NCI-H146 treated with DMSO at 0.1 percent for 48 hours (cell line): ENCODE measurements at regions not wholly inside any gene's neighbourhood (a gene's known extent, or its start where the extent isn't known, plus 50 kb on each side); places are given as distances from the start of the nearest gene placed in this dataset.

Experiments used
- DNase-seq: peaks from one replicate; lab custom pipeline; 2025; ENCODE audit not compliant: unreplicated experiment; lab: John Stamatoyannopoulos, UW

GRCh38 chr10:21264271-21264670, 261.2 kb downstream of the SKIDA1 start:
- DNase-seq: no peak

- DNase-seq: no peak
Measured at GRCh38 chr10:21263839-21264238, 261.6 kb downstream of the SKIDA1 start.

- no peak for DNase-seq
Measured at GRCh38 chr10:21263263-21263803, 262.1 kb downstream of the SKIDA1 start.

GRCh38 chr10:21261842-21262294, 263.6 kb downstream of the SKIDA1 start:
- peak; percentile 44 for DNase-seq

- DNase-seq: no peak
Measured at GRCh38 chr10:21260506-21261149, 264.9 kb downstream of the SKIDA1 start.

DNA sequence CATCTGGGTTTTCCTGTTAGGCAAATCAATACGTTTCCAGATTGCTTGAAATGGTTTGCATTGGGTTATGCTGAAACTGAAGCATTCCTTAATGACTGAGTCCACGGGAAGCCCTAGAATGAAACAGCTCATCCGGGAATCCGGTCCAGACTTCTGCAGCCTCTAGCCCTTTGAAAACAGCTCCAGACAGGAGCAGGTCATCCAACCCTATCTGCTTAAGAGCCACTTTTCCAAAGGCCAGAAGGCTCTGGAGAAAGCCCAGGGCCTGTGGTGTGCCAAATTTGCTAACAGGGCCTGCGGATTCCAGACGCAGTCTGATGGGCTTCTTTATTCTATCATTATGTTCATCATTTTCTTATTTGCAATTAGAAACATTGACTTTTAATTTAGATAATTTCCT, 265.4 kb downstream of the SKIDA1 start:
- DNase-seq: no peak

- no peak for DNase-seq
Measured at GRCh38 chr10:21257919-21258318, 267.6 kb downstream of the SKIDA1 start.

DNA sequence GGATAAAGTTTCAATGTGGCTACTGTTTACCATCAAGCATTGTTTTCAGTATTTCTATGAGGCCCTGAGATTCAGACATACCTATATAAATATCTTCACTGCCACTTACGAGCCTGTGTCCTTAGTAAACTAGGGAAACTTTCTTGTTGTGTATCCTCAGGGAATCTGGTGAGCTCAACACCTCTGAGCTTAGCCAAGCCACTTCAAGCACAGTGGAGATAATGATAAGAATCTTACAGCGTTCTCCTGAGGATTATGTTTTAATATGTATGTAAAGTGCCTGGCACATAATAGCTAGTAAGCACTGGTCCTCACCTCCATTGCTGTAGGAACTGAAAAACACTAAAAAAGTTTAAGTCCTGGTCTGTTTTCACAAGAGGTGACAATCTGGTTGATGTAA, 268.3 kb downstream of the SKIDA1 start:
- no peak for DNase-seq

DNA sequence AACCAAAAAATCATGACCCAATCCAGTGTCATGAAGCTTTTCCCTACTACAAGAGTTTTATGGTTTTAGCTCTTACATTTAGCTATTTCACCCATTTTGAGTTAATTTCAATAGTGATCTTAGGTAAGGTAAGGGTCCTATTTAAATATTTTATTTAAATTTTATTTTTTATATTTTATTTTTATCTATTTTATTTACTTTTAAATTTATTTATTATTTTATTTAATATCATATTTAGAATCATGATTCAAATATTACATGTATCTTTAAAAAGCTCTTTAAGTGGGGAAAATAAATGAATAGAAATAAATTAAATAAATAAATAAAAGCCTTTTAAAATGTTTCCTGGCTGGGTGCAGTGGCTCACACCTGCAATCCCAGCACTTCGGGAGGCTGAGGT, 276.0 kb downstream of the SKIDA1 start:
- DNase-seq: no peak

DNA sequence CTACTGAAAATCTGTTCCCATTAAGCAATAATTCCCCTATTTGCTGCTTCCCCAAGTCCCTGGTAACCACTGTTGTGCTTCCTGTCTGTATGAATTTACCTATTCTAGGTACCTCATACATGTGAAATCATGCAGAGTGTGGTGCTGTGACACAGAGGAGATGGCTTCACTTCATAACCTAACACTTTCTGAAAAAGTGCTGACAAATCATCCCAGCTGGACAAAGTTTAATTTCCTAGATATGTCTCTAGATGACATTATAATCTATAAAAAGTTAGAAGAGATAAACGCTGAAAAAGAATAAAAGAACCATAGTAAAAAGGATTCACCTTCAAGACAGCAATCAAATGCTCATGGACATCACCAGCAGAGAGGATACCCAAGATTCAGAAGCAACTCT, 277.9 kb downstream of the SKIDA1 start:
- no peak for DNase-seq

DNA sequence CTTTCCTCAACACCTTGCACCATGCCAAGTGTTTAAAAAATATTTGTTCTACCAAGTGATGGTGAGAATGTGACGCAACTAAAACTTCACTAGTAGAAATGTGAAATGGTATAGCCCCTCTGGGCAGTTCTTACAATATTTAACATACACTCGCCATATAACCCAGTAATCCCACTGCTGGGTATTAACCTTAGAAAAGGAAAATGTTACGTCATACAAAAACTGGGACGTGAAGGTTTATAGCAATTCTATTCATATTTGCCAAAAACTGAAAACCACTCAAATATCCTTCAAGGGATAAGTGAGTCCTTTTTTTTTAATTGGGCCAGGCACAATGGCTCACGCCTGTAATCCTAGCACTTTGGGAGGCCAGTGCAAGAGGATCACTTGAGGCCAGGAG, 279.3 kb downstream of the SKIDA1 start:
- no peak for DNase-seq

- no peak for DNase-seq
Measured at GRCh38 chr10:21243748-21244257, 281.7 kb downstream of the SKIDA1 start.

GRCh38 chr10:21242915-21243314, 282.6 kb downstream of the SKIDA1 start:
- no peak for DNase-seq

DNA sequence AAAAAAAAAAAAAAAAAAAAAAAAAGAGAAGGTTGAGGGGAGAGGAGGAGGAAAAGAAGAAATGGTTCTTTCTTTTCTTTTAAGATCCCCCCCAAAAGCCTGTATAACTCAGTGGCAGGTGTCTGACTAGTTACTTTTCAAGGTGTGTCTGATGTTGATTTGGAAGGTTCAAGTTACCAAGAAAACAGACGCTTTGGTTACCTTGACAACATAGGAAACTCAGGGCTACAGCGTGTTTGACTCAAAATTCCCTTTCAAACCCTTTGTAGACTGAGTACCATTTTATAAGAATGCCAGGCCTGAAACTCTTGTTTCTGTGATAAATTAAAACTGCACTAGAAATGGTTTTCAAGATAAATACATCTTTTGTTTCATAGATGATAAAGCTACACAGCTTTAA, 286.8 kb downstream of the SKIDA1 start:
- peak; percentile 95 for DNase-seq

DNA sequence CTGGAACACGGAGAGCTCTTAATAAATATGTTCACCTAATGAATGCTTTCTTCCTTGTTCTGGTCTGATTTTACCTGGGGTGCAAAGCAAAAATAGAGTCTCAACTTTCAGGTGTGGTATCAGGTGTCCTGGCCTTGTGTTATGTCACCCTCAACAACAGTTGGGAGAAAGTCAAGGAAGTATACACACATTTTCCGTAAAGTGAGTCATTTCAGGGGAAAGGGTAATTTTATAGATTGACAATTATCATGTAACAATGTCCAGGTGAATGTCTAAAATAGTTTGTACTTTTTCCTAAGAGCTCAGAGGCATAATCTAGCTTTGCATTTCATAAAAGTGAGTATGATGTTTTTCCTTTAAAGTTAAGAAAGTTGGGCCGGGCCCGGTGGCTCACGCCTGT, 287.4 kb downstream of the SKIDA1 start:
- DNase-seq: peak; percentile 52

- DNase-seq: no peak
Measured at GRCh38 chr10:21234761-21235160, 290.7 kb downstream of the SKIDA1 start.

- DNase-seq: no peak
Measured at GRCh38 chr10:21230219-21230618, 295.3 kb downstream of the SKIDA1 start.

DNA sequence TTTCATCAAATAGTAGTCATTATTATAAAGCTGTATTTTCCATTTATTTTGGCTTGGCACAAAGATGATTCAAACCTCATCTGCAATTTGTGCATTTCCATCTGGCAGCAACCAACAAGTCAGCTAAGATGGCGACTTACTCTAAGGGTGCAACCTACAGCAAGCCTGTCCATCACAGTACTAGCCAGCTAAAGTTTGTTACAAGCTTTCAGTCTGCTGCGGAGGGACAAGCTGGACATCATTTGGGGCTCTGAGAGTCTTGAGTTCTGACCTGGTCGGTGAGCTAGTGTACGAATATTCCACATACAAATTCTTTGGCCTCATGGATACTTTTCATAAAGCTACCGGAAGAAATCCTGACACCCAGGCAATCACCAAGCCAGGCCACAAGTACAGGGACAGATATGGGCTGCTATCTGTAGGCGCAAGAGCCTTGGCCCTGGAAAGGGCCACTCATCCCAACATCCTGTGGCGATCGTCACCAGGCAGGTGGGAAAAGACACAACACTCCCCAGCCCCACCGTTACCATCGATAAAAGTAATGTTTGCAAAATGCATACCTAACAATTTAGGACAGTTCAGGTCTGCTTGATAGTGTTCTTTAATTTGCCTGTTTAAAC, 307.6 kb downstream of the SKIDA1 start:
- DNase-seq: no peak

DNA sequence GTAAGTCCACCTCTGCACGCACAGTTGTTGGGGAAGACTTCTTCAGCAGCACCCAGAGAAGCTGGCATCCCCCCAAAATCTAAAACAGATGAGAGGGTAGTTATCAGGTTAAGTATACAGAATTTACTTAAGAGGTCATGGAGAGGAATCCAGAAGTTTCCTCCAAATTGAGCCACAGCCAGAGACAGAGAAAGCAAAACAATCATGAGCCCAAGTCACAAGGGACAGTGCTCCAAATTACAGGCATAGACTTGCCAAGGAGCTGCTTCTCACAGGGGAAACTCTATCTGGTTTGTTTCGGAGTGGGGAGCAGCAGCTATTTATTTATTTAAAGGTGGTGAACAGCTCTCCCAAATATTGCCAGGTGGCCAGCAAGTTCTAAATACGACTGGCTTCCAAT, 308.4 kb downstream of the SKIDA1 start:
- DNase-seq: no peak

DNA sequence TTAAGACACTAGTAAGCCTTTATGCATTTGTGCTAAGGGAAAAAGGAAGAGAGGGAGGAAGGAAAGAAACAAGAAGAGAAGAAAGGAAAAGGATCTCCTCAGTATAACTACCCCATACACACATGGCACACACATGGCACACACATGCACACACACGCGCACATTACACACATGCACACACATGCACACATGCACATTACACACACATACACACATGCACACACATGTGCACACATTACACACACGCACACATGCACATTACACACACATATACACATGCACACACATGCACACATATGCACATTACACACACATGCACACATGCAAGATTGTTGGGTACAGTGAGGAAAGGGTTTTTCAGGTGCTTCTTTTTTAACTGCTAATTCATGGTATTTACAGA, 311.2 kb downstream of the SKIDA1 start:
- DNase-seq: no peak

DNA sequence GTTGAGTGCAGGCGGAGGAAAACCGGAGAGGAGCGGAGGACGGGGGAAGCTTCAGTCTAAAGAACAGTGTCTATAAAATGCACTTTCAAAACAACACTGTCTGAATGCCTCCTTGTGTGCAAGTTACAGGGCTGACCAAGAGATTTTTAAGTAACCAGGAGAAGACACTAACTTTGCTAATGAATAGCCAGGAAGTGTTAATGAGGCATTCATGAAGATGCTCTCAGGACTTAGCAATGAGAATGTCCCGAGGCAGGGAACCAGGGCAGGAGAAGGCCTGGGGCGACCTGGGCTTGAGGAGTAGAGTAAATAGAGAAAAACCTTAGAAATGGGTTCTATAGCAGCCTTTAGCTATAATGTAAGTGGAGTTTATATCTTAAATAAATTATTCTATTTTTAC, 312.1 kb downstream of the SKIDA1 start:
- DNase-seq: no peak

GRCh38 chr10:21212912-21213311, 312.6 kb downstream of the SKIDA1 start:
- no peak for DNase-seq
